CD4-positive, alpha-beta T cell treated with Interleukin-1 beta for 1 hour (primary cell): ENCODE measurements at regions not wholly inside any gene's neighbourhood (a gene's known extent, or its start where the extent isn't known, plus 50 kb on each side); places are given as distances from the start of the nearest gene placed in this dataset.
"Not testable (repeated sequence)": the region's sequence is repeated elsewhere in the genome, so short reads cannot be mapped to it uniquely, and the experiment has no call there.

Source experiments
- DNase-seq, 2 donors: peaks; one replicate each; pipeline ENCODE4 v3.0.0-alpha.2; 2020 to 2022

- DNase-seq, result no peak
Observed at GRCh38 chr14:36465178-36465577, 54.9 kb downstream of the NKX2-1 start.

- DNase-seq, result no peak
Observed at GRCh38 chr14:36462890-36463289, 57.1 kb downstream of the NKX2-1 start.

GRCh38 chr14:36455241-36455627 lies 64.8 kb downstream of the NKX2-1 start:
- DNase-seq, result no peak

GRCh38 chr14:36454599-36455240 lies 65.3 kb downstream of the NKX2-1 start:
- no peak for DNase-seq

GRCh38 chr14:36452860-36453259 lies 67.2 kb downstream of the NKX2-1 start:
- no peak for DNase-seq

GRCh38 chr14:36451310-36452065 lies 68.5 kb downstream of the NKX2-1 start:
- no peak for DNase-seq

- DNase-seq, result no peak
Observed at GRCh38 chr14:36450550-36450949, 69.5 kb downstream of the NKX2-1 start.

GRCh38 chr14:36449903-36450302 lies 70.1 kb downstream of the NKX2-1 start:
- DNase-seq, result no peak

- DNase-seq, result no peak
Observed at GRCh38 chr14:36443374-36443773, 76.7 kb downstream of the NKX2-1 start.

- DNase-seq, result no peak
Observed at GRCh38 chr14:36442824-36443241, 77.2 kb downstream of the NKX2-1 start.

GRCh38 chr14:36441283-36441682 lies 78.7 kb downstream of the NKX2-1 start:
- DNase-seq, result no peak

GRCh38 chr14:36439766-36440165 lies 80.3 kb downstream of the NKX2-1 start:
- no peak for DNase-seq

GRCh38 chr14:36438883-36439282 lies 81.1 kb downstream of the NKX2-1 start:
- DNase-seq, result no peak

- DNase-seq, result no peak
Observed at GRCh38 chr14:36430662-36431084, 89.4 kb downstream of the NKX2-1 start.

- no peak for DNase-seq
Observed at GRCh38 chr14:36430169-36430568, 89.9 kb downstream of the NKX2-1 start.

GRCh38 chr14:36429692-36430091 lies 90.3 kb downstream of the NKX2-1 start:
- DNase-seq, result no peak

GRCh38 chr14:36428350-36428749 lies 91.7 kb downstream of the NKX2-1 start:
- no peak for DNase-seq

- no peak for DNase-seq
Observed at GRCh38 chr14:36426836-36427235, 93.2 kb downstream of the NKX2-1 start.

- no peak for DNase-seq
Observed at GRCh38 chr14:36426113-36426512, 93.9 kb downstream of the NKX2-1 start.

- no peak for DNase-seq
Observed at GRCh38 chr14:36424478-36425102, 95.4 kb downstream of the NKX2-1 start.

- DNase-seq, result no peak
Observed at GRCh38 chr14:36423430-36423829, 96.6 kb downstream of the NKX2-1 start.

GRCh38 chr14:36420149-36420687 lies 99.8 kb upstream of the MBIP start:
- no peak for DNase-seq

- no peak for DNase-seq
Observed at GRCh38 chr14:36418937-36419336, 98.5 kb upstream of the MBIP start.

GRCh38 chr14:36411951-36412350 lies 91.5 kb upstream of the MBIP start:
- not testable (repeated sequence) for DNase-seq
